PC-3 (cell line): ENCODE measurements at regions not wholly inside any gene's neighbourhood (a gene's known extent, or its start where the extent isn't known, plus 50 kb on each side); places are given as distances from the start of the nearest gene placed in this dataset.
"Not testable (repeated sequence)": the region's sequence is repeated elsewhere in the genome, so short reads cannot be mapped to it uniquely, and the experiment has no call there.

Experiments used
- CTCF ChIP-seq: fragments of 300-600 bp; sonication (generic); conservative IDR thresholded peaks from 2 replicates; pipeline ENCODE4 v1.5.1; 2017; ENCODE audit warnings: antibody characterized with exemption, low read depth, mild to moderate bottlenecking, low read length
- EZH2phosphoT487 ChIP-seq: fragments of 300-600 bp; sonication (generic); IDR thresholded peaks from 2 replicates; pipeline ENCODE4 v1.6.1; 2018; ENCODE audit warnings: mild to moderate bottlenecking, antibody characterized with exemption, low read length, borderline replicate concordance

GRCh38 chr3:106998841-106999682 is 378.2 kb upstream of the CCDC54 start:
- not testable (repeated sequence) for TF ChIP-seq CTCF, EZH2phosphoT487
